Effector CD4-positive, alpha-beta T cell (primary cell): ENCODE measurements at regions not wholly inside any gene's neighbourhood (a gene's known extent, or its start where the extent isn't known, plus 50 kb on each side); places are given as distances from the start of the nearest gene placed in this dataset.
"Not testable (repeated sequence)": the region's sequence is repeated elsewhere in the genome, so short reads cannot be mapped to it uniquely, and the experiment has no call there.

Experiments used
- DNase-seq: peaks from one replicate; pipeline ENCODE4 v3.0.0-alpha.2; 2020

DNA sequence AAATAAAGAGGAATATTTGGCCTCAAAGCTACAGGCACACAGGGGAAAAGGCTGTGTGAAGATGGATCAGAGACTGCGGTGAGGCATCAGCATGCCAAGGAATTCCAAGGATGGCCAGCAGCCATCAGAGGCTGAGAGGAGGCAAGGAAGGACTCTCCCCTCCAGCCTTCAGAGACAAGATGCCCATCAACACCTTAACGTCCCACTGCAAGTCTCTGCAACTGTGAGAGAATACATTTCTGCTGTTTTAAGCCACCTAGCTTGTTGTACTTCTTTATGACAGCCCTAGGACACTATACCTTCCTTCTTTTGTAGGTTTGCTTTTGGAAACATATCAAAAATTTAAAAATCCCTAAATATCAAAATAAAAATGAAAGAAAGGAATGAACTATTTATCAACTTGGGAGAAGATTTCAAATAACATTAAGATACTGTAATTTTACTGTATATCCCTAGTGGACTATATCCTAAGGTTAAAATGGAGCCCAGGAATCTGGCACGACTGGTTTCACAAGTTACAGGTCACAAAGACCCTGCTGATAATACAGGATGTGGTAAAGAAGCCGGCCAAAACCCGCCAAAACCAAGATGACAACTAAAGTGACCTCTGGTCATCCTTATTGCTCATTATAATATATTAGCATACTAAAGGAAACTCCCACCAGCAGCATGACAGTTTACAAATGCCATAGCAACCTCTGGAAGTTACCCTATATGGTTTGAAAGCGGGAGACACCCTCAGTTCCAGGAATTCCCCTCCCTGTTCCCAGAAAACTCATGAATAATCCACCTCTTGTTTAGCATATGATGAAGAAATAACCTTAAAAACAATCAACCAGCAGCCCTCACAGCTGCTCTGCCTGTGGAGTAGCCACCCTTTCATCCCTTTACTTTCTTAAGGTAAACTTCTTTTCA, 185.2 kb downstream of the AVL9 start:
- no peak for DNase-seq

GRCh38 chr7:32679192-32679591, 183.9 kb downstream of the AVL9 start:
- no peak for DNase-seq

DNA sequence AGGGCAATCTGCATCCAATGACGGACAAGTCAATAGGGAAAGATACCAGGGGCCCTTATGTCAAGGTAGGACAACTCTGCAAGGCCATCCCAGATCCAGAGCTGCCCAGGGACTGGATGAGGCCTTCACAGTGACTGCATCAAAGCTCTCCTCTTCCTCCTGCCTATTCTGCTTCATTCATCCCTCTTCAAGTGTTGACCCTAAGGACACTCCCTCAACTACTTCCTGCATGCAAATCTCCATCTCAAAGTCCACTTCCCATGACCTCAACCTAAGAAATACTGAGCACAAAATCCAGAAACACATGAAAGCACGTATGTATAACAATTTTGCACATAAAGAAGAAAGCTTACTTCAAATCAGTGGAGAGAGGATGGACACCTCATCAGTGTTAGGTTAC, 182.3 kb downstream of the AVL9 start:
- no peak for DNase-seq

GRCh38 chr7:32676249-32676941, 181.1 kb downstream of the AVL9 start:
- no peak for DNase-seq

- no peak for DNase-seq
These were observed 178.1 kb downstream of the AVL9 start for GRCh38 chr7:32673275-32673983.

DNA sequence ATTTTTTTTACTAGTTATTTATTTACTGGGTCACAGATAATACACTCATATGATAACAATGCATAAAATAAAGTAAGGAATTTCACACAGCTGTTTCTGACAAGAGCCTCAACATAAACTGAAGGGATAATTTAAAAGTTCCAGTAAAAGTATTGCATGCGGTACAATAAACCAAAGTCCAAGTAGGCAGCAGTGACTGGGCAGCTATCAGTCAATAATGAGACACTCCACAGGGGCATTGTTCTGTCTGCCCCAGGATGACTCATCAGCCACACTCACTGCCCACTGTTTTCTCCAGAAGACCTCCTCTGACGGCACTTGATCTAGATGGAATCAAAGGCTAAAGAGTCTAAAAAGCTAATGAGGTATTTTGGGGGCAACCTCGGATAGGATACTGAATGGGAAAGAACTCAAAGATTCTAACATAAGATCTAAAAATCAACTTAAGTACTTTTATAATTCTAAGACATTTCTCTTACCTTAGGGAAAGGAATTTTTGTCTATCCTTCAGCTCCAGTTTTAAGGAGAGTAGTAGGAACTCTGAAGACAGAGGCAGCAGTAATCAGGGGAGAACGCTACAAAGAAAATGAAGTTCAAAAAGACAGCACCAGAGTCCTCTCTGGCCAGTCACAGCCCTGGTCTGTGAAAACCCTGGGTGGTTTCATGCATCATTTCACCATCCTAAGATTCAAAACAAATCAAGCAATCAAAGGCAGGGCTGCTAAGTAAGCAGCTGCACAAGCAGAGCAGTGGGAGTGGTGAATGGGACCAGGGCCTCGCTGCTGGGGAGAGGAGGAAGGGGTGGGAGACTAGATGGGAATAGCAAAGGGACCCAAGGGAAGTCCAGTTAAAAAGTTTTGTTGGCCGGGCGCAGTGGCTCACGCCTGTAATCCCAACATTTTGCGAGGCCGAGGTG, 175.1 kb downstream of the AVL9 start:
- DNase-seq: no peak

GRCh38 chr7:32669173-32669870, 174.0 kb downstream of the AVL9 start:
- not testable (repeated sequence) for DNase-seq

DNA sequence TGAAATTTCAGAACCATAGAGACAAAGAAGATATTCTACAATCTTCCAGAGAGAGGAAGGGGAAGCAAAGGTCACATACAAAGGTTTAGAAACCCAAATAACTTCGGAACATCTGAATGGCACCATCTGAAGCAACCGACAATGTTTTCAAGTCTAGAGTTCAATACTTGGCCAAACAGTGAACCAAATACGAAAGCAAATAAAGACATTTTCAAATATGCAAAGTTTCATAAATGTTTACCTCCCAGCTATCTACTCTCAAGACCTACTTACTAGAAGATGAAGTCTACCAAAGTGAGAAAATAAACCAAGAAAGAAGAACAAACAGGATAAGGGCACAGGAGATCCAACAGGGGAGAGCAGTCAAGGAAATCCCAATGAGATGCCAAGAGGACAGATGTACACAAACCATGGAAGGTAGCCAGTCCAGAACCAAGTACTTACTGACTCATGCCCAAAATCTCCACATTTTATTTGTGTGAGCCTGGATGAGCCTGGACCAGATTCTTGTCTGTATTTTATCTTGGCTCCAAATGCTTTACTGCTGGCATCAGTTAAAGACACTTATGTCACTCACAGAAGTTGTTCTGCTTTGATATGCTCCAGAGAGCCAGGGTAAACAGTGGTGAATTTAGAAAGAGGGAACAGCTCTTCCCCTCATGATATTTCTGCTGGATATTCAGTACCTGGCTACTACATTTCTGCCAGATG, 173.3 kb downstream of the AVL9 start:
- DNase-seq: not testable (repeated sequence)

- DNase-seq: not testable (repeated sequence)
These were observed 172.3 kb downstream of the AVL9 start for GRCh38 chr7:32667586-32667985.

- not testable (repeated sequence) for DNase-seq
These were observed 168.5 kb downstream of the AVL9 start for GRCh38 chr7:32663805-32664211.

DNA sequence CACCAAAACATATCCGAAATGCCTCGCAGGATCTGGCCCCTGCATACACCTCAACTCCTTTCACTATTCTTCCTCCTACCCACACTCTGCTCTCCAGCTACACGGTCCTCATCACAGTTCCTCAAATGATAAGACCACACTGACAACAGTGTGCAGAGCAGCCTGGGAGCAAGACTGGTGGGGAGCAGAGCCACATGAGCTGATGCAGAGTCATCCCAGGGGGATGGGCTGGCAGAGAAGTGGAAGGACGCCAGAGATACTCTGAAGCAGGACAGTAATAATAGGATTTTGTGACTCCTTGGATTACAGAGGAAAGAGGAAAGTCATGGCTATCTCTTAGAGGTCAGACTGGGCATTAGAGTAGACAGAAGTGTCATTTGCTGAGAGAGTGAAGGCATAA, 167.2 kb downstream of the AVL9 start:
- not testable (repeated sequence) for DNase-seq

DNA sequence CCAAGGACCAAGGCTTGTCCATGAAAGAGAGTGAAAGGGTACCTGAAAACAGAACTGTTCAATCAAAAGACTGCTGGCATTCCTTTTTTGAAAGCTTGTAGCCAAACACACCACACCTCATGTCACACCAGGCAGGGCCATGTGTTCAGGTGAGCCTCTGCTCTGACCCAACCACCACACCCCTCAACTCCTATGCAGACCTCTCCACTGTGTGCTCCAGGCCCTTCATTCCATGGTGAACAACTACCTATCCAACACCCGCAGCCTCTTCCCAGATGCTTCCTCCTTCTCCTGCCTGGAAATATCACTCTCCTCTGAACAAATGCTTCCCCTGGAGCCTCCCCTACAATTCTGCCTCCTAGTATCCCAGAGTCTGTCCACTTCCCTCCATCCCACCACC, 166.6 kb downstream of the AVL9 start:
- DNase-seq: no peak

DNA sequence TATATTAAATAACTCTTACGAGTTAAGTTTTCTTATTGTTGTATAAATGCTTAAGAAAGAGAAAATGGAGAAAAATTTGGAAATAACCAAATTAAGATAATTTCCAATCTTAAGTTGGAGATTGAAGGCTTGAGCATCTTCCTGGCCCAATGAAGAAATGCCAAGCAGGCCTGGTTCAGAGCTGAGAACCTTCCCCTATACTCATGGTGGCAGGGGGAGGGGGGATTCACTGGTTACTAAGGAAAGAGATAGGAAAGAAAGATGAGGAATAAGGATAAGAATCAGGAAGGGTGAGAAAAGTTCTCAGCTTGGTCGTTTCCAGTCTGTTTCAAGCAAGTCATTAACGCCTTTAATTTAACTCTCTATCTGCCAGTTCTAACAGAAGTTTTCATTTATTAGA, 166.2 kb downstream of the AVL9 start:
- DNase-seq: no peak

- DNase-seq: no peak
These were observed 165.6 kb downstream of the AVL9 start for GRCh38 chr7:32660936-32661335.

- DNase-seq: no peak
These were observed 164.6 kb downstream of the AVL9 start for GRCh38 chr7:32659853-32660252.

DNA sequence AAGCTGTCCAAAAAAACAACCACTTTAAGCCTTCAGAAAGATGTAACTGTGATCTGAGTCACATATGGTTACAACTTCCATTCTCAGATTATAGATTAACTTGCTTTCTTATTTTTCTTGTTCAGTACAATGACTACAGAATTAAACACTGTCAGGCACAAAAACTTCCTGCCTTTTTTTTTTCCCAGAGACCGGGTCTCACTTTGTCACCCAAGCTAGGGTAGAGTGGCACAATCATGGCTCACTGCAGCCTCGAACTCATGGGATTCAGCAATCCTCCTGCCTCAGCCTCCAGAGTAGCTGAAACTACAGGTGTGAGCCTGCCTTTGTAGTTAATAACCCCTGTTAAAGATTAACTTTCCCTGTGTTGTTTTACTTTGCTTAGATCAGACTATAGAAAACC, 163.2 kb downstream of the AVL9 start:
- no peak for DNase-seq

DNA sequence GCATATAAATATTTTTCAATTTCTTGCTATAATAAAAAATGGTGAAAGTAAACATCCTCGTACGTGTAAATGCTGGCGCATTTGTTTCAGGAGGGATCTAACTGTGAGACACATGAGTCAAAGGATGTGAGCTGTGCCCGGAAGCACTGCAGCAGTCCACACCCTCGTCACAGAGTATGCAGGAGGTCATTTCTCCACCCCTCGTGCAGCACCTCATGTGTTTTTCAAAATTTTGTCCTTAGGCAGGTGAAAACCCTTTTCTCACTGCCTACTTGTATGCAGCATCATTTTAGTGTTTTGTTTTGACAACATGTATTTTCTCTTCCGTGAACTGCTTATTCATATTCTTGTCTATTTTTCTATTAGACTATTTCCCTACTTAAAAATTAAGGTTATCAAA, 162.7 kb downstream of the AVL9 start:
- no peak for DNase-seq

DNA sequence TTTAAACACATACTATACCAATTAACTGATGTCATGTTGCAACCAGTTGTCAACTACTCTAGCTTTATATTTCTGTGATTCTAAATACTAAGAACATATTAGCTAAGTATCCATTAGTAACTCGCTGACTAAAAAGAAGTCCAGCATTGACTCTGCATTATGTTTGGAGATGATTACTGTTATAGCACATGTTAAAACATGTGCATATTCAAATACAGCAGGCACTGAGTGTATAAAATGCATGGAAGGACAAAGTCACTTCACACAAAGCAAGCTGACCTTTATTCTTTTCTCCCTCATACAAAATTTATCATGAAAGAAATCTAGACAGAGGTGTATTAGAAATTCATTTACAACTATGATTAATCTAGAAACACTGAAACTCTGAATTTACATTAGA, 159.3 kb downstream of the AVL9 start:
- not testable (repeated sequence) for DNase-seq

- not testable (repeated sequence) for DNase-seq
These were observed 155.1 kb downstream of the AVL9 start for GRCh38 chr7:32650356-32650755.

GRCh38 chr7:32648408-32649156, 153.3 kb downstream of the AVL9 start:
- no peak for DNase-seq
